Bronchial epithelial cell (primary cell): ENCODE measurements at regions not wholly inside any gene's neighbourhood (a gene's known extent, or its start where the extent isn't known, plus 50 kb on each side); places are given as distances from the start of the nearest gene placed in this dataset.
A peak's percentile ranks its signal among the peaks of the same experiment; 100 is the strongest.

Source experiments
- DNase-seq: peaks from one replicate; pipeline ENCODE4 v3.0.0-alpha.2; 2010; ENCODE audit warnings: low read depth
- FAIRE-seq: peaks from 2 replicates; lab custom pipeline; 2011; peaks lifted over from hg19 to GRCh38; lab: Jason Lieb, UNC
- H3K27me3 ChIP-seq: 2 replicates; pipeline ENCODE4 v1.5.1; 2011; ENCODE audit warnings: low read length; ENCODE audit not compliant: control insufficient read depth, insufficient read depth
- H3K36me3 ChIP-seq: 2 replicates; pipeline ENCODE4 v1.5.1; 2011; ENCODE audit warnings: low read length; ENCODE audit not compliant: control insufficient read depth, insufficient read depth
- H3K4me3 ChIP-seq: 2 replicates; pipeline ENCODE4 v1.5.1; 2011; ENCODE audit warnings: mild to moderate bottlenecking, low read depth, low read length, control low read depth
- TF ChIP-seq, protein P1 (sequence below): IDR thresholded peaks from 2 replicates; pipeline ENCODE4 v1.5.1; 2011; ENCODE audit warnings: mild to moderate bottlenecking, moderate library complexity, low read length, control low read depth, inconsistent platforms; ENCODE audit not compliant: insufficient read depth, severe bottlenecking

DNA sequence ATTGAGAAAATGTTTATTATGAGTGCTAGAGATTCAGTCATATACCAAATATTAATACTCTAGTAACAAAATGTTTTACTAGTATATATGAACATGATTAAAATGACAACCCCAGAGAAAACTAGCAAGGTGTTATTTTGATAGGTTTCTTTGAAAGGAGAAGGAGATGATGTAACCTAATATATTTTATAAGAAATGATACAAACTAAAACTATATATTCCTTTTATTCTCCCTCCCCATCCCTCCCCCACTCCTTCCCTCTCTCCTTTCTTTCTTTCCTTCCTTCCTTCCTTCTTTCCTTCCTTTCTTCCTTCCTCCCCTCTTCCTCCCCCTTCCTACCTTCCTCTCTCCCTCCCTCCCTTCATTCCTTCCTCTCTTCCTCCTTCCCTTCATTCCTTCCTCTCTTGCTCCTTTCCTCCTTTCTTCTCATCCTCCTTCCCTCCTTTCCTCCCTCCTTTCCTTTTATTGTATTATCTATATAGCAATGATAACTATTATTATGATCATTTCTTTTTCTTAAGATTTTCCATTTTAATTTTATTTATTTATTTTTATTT, 215.3 kb upstream of the MEF2C start:
- TF ChIP-seq, protein P1, sequence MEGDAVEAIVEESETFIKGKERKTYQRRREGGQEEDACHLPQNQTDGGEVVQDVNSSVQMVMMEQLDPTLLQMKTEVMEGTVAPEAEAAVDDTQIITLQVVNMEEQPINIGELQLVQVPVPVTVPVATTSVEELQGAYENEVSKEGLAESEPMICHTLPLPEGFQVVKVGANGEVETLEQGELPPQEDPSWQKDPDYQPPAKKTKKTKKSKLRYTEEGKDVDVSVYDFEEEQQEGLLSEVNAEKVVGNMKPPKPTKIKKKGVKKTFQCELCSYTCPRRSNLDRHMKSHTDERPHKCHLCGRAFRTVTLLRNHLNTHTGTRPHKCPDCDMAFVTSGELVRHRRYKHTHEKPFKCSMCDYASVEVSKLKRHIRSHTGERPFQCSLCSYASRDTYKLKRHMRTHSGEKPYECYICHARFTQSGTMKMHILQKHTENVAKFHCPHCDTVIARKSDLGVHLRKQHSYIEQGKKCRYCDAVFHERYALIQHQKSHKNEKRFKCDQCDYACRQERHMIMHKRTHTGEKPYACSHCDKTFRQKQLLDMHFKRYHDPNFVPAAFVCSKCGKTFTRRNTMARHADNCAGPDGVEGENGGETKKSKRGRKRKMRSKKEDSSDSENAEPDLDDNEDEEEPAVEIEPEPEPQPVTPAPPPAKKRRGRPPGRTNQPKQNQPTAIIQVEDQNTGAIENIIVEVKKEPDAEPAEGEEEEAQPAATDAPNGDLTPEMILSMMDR: no peak

DNA sequence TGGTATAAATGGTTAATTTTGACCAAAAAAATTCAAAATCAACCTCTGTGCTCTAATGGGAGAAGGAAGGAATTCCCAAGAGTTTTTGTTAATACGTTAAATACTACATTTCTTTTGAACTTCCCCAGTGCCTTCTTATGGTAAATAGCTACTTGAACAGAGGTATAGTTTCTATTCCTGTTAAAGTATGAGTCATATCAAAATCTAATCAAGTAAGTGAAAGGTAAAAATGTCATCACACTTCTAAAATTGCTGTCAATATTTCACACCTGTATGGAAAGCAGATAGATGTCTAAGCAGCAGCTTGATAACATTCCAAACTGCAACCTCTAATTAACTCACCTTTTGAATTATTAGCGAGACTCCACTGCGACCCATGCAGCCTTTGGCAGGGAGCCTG, 214.1 kb upstream of the MEF2C start:
- peak; percentile 8 for DNase-seq
- no peak for FAIRE-seq

More for the DNA sequence above, 215.3 kb upstream of the MEF2C start:
- FAIRE-seq (no peak), DNase-seq (no peak)
- Histone ChIP-seq H3K4me3 (no peak overlapping the region), H3K27me3 (no peaks in the 10 kb centered on the region), H3K36me3 (no peaks in the 10 kb centered on the region)

DNA sequence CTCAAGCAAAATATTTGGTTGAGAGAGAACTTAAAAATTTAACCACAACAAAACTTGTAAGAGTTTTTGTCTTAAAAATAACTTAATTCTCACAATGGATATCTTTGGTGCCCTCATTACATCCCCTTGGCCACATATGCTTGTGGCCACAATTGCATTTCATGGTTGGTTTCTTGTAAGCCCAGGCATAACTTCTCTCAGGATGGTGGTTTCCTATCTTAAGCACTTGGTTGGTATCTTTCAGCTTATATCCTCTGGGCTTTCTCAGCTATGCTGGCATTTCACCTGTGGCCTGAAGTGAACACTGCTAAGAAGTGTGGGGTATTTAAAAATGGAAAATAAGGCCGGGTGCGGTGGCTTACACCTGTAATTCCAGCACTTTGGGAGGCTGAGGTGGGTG, 212.4 kb upstream of the MEF2C start:
- TF ChIP-seq, protein P1: no peak
- Histone ChIP-seq H3K4me3 (no peak overlapping the region), H3K36me3 (no peaks in the 10 kb centered on the region), H3K27me3 (no peaks in the 10 kb centered on the region)
- FAIRE-seq (no peak), DNase-seq (no peak)

More for the DNA sequence above, 214.1 kb upstream of the MEF2C start:
- no peaks in the 10 kb centered on the region for H3K36me3 ChIP-seq
- TF ChIP-seq, protein P1: no peak
- H3K27me3 ChIP-seq: no peaks in the 10 kb centered on the region
- H3K4me3 ChIP-seq: no peak overlapping the region

DNA sequence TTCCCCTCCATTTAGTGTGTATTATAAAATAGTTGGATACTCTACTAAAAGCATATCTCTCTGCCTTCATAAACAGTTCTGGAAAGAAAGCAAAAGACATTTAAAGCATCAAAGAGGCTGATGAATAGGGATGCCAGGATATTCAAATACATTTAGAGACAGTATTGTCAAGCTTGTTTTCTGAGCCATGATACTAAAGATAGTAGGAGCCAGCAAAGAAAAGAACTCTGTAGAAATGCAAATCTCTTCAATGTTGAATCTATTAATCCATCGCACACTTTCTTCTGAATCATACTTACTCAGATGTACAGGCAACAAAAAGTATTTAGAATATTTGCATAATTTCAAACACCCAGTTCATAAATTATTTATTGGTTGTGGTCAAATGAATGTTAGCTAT, 207.1 kb upstream of the MEF2C start:
- Histone ChIP-seq H3K27me3 (no peaks in the 10 kb centered on the region), H3K36me3 (no peaks in the 10 kb centered on the region), H3K4me3 (no peak overlapping the region)
- TF ChIP-seq, protein P1: no peak
- no peak for FAIRE-seq
- DNase-seq: no peak

DNA sequence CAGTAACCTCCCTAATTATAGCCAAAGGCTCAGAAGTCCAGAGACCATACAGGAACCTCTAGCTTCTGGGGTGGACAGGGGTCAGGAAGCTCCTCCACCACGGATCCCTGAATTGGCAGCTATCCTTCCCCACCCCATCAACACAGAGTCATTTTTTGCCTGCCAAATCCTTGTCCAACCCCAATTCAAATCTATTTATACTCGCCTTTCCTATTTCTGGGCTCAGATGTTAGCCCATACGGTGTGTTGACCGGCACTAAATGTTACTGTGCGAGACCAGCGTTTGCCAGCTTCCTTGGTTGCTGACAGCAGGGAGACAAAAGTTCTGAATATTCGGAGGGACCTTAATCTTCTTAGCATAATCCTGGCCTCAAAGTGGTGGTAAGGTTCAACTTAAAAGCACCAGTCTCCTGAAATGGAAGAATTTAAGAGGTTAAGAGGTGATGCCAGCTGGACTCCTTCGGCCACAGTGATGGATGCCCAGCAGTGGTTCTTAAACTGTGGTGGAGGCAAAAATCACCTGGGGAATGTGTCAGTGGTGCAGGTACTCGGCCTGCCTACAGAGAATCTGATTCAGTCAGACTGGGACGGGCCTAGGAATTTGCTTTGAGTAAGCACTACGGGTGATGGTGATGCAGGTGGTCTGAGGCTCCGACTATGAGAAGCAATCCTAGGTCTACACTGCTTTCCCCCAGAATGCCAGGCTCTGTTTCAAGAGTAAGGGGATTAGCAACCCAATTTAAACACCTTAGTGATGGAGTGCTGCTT, 204.8 kb upstream of the MEF2C start:
- TF ChIP-seq, protein P1: no peak
- no peak for DNase-seq
- FAIRE-seq: no peak

More for the DNA sequence above, 204.8 kb upstream of the MEF2C start:
- Histone ChIP-seq H3K4me3 (no peak overlapping the region), H3K36me3 (no peaks in the 10 kb centered on the region), H3K27me3 (no peaks in the 10 kb centered on the region)
